ENCODE measurements at regions not wholly inside any gene's neighbourhood (a gene's known extent, or its start where the extent isn't known, plus 50 kb on each side); places are given as distances from the start of the nearest gene placed in this dataset.
"Not testable (repeated sequence)": the region's sequence is repeated elsewhere in the genome, so short reads cannot be mapped to it uniquely, and the experiment has no call there.

GRCh38 chr14:106187216-106187615 is 660.8 kb downstream of the TMEM121 start:
- H3K4me1 ChIP-seq: no peaks in the 10 kb centered on the region
- H3K36me3 ChIP-seq: no peaks in the 10 kb centered on the region
- no peak overlapping the region for H3K27ac ChIP-seq
- H3K27me3 ChIP-seq (ENCODE audit: low read depth): no peaks in the 10 kb centered on the region
- H3K4me3 ChIP-seq: no peak overlapping the region
- no peak for DNase-seq
- H3K9me3 ChIP-seq: no peaks in the 10 kb centered on the region
- ATAC-seq: no peak
- intact Hi-C loops (cut with DNase I): no loop called here
- no peak for TF ChIP-seq CTCF (IDR thresholded peaks at IDR 0.05)

- H3K36me3 ChIP-seq; DNase-seq; ATAC-seq; H3K4me3 ChIP-seq; H3K27me3 ChIP-seq (ENCODE audit: low read depth); H3K4me1 ChIP-seq; H3K27ac ChIP-seq; H3K9me3 ChIP-seq; intact Hi-C loops (cut with DNase I): not testable (repeated sequence)
Measured at GRCh38 chr14:106192701-106193100, 666.3 kb downstream of the TMEM121 start.

GRCh38 chr14:106196459-106196858 is 670.1 kb downstream of the TMEM121 start:
- ATAC-seq; H3K4me3 ChIP-seq; H3K9me3 ChIP-seq; DNase-seq; H3K4me1 ChIP-seq; H3K36me3 ChIP-seq; intact Hi-C loops (cut with DNase I); H3K27ac ChIP-seq: not testable (repeated sequence)
- H3K27me3 ChIP-seq (ENCODE audit: low read depth): peaks cover 12% of the 10 kb centered on the region

- H3K4me1 ChIP-seq; H3K36me3 ChIP-seq; intact Hi-C loops (cut with DNase I); H3K27ac ChIP-seq; H3K9me3 ChIP-seq; ATAC-seq; DNase-seq; H3K4me3 ChIP-seq: not testable (repeated sequence)
- peaks cover 12% of the 10 kb centered on the region for H3K27me3 ChIP-seq (ENCODE audit: low read depth)
Measured at GRCh38 chr14:106197264-106197663, 670.9 kb downstream of the TMEM121 start.

GRCh38 chr14:106199097-106199496 is 672.7 kb downstream of the TMEM121 start:
- TF ChIP-seq CTCF (IDR thresholded peaks at IDR 0.05): no peak
- Histone ChIP-seq H3K4me1 (no peaks in the 10 kb centered on the region), H3K27ac (no peak overlapping the region), H3K4me3 (no peak overlapping the region), H3K9me3 (no peaks in the 10 kb centered on the region), H3K36me3 (no peaks in the 10 kb centered on the region), H3K27me3 (ENCODE audit: low read depth) (peaks cover 12% of the 10 kb centered on the region)
- no peak for ATAC-seq
- DNase-seq: no peak
- intact Hi-C loops (cut with DNase I): no loop called here

- Histone ChIP-seq H3K4me1 (no peaks in the 10 kb centered on the region), H3K9me3 (no peaks in the 10 kb centered on the region), H3K27me3 (ENCODE audit: low read depth) (peaks cover 9% of the 10 kb centered on the region), H3K27ac (no peak overlapping the region), H3K36me3 (no peaks in the 10 kb centered on the region), H3K4me3 (no peak overlapping the region)
- DNase-seq (no peak), ATAC-seq (no peak)
- TF ChIP-seq CTCF (IDR thresholded peaks at IDR 0.05): no peak
- intact Hi-C loops (cut with DNase I): no loop called here
Measured at GRCh38 chr14:106200541-106201315, 674.3 kb downstream of the TMEM121 start.

GRCh38 chr14:106201376-106201775 is 675.0 kb downstream of the TMEM121 start:
- no peak for TF ChIP-seq CTCF (IDR thresholded peaks at IDR 0.05)
- Histone ChIP-seq H3K4me3 (no peak overlapping the region), H3K36me3 (no peaks in the 10 kb centered on the region), H3K27ac (no peak overlapping the region), H3K27me3 (ENCODE audit: low read depth) (peaks cover 9% of the 10 kb centered on the region), H3K9me3 (no peaks in the 10 kb centered on the region), H3K4me1 (no peaks in the 10 kb centered on the region)
- intact Hi-C loops (cut with DNase I): no loop called here
- ATAC-seq (peak; percentile 63 to 74), DNase-seq (no peak)

All from lower lobe of right lung (tissue), 2 donors.